GM18505 (cell line): ENCODE measurements at regions not wholly inside any gene's neighbourhood (a gene's known extent, or its start where the extent isn't known, plus 50 kb on each side); places are given as distances from the start of the nearest gene placed in this dataset.
"Not testable (repeated sequence)": the region's sequence is repeated elsewhere in the genome, so short reads cannot be mapped to it uniquely, and the experiment has no call there.

Experiments used
- ATAC-seq: cut with Tn5 transposase; IDR thresholded peaks from one replicate; pipeline ENCODE4 v1.9.1; 2021; ENCODE audit not compliant: unreplicated experiment
- POLR2A ChIP-seq: IDR thresholded peaks from 4 replicates; pipeline ENCODE4 v1.6.1; 2011; ENCODE audit warnings: borderline replicate concordance; ENCODE audit not compliant: insufficient read depth, insufficient read length; ENCODE audit errors: extremely low read depth

DNA sequence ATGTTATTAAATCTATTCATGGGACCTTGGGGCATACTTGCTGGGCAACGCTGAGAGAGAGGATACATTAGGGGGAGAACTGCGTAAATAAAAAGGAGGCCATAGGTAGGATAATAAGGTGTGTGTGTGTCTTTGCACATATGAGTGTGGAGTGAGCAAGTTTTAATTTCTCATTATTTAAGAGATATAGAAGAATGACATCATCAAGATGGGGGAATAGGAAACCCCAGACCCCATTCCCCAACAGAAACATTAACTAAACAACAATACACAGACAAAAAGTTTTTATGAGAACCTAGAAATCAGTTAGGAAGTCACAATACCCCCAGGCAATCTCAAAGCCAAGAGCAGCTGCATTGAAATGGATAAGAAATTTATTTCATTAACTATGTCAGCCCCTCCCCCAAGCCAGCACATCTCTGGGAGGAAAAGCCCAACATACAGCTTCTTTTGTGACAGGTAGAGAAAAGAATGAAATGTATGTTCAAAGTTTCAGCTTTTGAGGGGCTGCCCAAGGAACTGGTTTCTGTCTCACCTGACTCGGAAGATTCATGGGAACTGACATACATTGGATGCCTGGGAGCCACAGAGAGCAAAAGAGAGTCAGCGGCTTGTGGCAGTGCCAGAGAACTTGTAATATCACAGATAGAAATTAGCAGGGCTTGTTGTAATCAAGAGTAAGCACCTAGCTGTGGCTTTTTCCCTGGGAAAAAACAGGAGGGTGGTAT lies 234.3 kb upstream of the NFIA start:
- no peak for ATAC-seq
- TF ChIP-seq POLR2A: no peak

GRCh38 chr1:60847391-60847790 lies 235.0 kb upstream of the NFIA start:
- no peak for TF ChIP-seq POLR2A
- ATAC-seq: no peak

DNA sequence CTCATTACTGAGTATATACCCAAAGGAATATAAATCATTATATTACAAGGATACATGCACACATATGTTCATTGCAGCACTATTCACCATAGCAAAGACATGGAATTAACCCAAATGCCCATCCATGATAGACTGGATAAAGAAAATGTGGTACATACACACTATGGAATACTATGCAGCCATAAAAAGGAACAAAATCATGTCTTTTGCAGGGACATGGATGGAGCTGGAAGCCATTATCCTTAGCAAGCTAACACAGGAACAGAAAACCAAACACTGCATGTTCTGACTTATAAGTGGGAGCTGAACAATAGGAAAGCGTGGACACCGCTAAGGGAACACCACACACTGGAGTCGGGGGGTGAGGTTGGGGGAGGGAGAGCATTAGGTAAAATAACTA lies 236.7 kb upstream of the NFIA start:
- ATAC-seq: not testable (repeated sequence)

DNA sequence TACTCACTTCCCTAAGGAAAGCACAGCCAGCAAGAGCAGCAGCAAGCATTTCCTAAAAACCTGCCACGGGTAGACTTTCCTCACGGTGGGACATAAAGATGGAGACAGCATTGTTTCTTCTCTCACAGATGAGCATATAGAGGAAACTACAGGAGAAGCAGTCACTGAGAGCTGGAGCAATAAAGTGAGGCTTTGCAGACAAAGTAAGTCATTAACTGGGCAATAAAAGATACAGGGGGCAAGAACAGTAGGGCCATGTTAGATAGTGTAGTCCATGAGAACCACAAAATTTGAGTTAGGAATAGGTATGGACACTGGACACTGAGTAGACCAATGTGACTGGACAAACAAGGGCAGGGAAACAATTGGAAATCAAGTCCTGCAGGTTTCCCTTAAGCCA lies 240.1 kb upstream of the NFIA start:
- TF ChIP-seq POLR2A: no peak
- ATAC-seq: no peak

DNA sequence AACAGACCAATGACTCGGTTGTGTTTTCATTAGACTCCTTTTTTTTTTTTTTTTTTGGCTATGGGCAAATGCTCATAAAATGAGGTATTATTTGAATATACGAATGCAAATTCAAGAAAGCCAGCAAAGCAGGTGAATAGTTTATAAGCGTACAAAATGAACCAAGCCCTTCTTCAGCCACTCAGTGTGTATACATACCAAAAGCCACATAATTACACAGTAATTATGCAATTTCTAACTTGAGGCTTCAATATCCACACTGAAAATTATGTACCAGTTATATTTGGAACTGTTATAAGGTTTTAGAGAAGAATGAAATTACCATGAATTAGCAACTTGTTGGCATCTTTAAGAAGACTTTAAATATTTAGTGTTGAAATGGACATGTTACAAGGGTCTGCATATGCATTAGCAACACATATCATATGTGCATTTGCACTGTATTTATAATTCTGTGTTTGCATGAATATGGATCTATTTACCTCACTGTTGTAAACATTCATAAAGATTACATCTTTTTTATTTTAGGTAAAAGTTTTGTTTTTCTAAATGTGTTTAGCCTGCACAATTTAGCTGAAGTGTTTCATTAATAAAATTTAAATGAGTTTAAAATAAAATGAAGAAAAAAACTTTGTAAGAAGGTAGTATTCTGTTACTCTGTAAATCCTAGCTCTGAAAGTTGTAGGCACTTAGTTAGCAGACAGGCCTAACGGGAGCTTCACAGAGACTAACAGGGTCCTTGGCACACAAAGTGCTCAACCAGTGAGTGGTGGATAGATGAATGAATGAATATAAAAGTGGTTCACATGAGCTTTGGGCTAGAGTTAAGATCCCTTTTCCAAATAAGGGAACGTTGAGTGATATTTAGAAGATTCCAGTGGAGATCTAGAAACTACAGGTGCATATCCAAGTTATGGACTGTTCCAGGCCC lies 241.0 kb upstream of the NFIA start:
- TF ChIP-seq POLR2A: no peak
- no peak for ATAC-seq

GRCh38 chr1:60840476-60840875 lies 241.9 kb upstream of the NFIA start:
- not testable (repeated sequence) for ATAC-seq

- ATAC-seq: no peak
- TF ChIP-seq POLR2A: no peak
These were observed 246.7 kb upstream of the NFIA start for GRCh38 chr1:60835649-60836048.

DNA sequence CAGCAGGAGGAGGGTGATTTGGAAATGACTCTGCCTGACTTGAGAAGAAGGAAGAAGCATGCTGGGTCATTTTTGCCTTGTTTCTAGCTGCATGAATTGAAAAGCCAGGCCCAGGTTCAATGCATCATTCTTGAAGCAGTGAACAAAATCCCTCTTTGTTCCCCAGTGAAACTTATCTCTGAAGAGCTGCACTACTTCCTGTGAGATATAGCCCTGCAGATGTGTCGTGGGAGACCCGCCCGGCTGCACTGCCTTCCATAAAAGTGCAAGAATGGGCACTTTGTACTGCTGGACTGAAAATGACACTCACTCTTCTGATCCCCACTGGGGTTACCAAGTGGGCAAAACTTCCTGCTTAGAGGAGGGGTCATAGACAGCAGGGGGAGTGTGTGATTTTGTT lies 249.2 kb upstream of the NFIA start:
- TF ChIP-seq POLR2A: no peak

DNA sequence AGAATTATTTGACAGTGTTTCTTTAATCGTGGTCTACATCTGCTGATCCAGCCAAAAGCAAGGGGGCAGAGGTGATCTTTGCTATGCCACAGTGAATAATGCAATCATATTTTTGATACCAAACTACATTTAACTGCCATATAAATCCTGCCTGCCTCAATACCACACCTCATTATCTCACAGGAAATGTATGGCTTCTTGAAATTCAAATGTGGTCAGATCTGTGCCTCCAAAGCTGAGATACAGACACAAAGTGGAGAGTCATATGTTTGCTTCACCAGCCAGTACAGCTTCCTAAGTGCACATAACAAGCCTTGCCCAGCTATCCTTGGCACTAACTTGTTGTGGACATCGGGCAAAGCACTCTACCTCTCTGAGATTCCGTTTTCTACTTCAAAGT lies 250.0 kb upstream of the NFIA start:
- ATAC-seq: no peak
- no peak for TF ChIP-seq POLR2A

More for the DNA sequence above, 249.2 kb upstream of the NFIA start:
- no peak for ATAC-seq

DNA sequence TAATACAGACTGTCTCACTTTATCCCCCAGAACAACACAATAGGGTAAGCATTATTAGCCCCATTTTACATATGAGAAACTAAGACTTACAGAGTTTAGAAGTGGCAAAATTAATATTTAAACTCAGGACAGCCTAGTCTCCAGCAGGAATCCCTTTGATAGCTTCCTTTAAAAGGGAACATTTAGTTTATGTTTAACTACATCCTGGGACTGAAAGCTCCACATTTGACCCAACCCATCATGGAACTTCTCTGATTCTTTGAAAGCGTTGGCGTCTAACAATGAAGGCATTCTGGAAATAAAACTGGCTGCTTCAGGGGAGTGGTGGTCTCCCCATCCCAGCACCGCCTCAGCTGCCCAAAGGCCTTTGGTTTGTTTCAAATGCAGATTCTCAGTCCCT lies 250.6 kb upstream of the NFIA start:
- no peak for TF ChIP-seq POLR2A
- ATAC-seq: no peak

GRCh38 chr1:60828944-60829343 lies 253.4 kb upstream of the NFIA start:
- TF ChIP-seq POLR2A: no peak
- ATAC-seq: no peak

GRCh38 chr1:60826320-60827094 lies 255.9 kb upstream of the NFIA start:
- no peak for ATAC-seq
- TF ChIP-seq POLR2A: no peak

GRCh38 chr1:60825593-60825992 lies 256.8 kb upstream of the NFIA start:
- no peak for ATAC-seq
- TF ChIP-seq POLR2A: no peak
